T-helper 1 cell treated with Interleukin-12 subunit alpha and Interleukin-12 subunit beta and Interleukin-4 antibody, amounts not matched to agents 30 μg/mL and 1 μg/mL, for 36 hours (primary cell): ENCODE measurements at regions not wholly inside any gene's neighbourhood (a gene's known extent, or its start where the extent isn't known, plus 50 kb on each side); places are given as distances from the start of the nearest gene placed in this dataset.

ENCODE experiments used
- H3K27ac Mint-ChIP-seq: one replicate; pipeline ENCODE4 v1.8.0; 2021; ENCODE audit warnings: mild to moderate bottlenecking, mixed read lengths
- H3K27me3 Mint-ChIP-seq: one replicate; pipeline ENCODE4 v1.8.0; 2021; ENCODE audit warnings: low read depth, mixed read lengths
- H3K36me3 Mint-ChIP-seq: one replicate; pipeline ENCODE4 v1.8.0; 2021; ENCODE audit warnings: low read depth, mixed read lengths
- H3K4me1 Mint-ChIP-seq: one replicate; pipeline ENCODE4 v1.8.0; 2021; ENCODE audit warnings: low read depth, mixed read lengths
- H3K4me3 Mint-ChIP-seq: one replicate; pipeline ENCODE4 v1.8.0; 2021; ENCODE audit warnings: mild to moderate bottlenecking, moderate library complexity, mixed read lengths
- H3K9me3 Mint-ChIP-seq: one replicate; pipeline ENCODE4 v1.8.0; 2021; ENCODE audit warnings: mixed read lengths

DNA sequence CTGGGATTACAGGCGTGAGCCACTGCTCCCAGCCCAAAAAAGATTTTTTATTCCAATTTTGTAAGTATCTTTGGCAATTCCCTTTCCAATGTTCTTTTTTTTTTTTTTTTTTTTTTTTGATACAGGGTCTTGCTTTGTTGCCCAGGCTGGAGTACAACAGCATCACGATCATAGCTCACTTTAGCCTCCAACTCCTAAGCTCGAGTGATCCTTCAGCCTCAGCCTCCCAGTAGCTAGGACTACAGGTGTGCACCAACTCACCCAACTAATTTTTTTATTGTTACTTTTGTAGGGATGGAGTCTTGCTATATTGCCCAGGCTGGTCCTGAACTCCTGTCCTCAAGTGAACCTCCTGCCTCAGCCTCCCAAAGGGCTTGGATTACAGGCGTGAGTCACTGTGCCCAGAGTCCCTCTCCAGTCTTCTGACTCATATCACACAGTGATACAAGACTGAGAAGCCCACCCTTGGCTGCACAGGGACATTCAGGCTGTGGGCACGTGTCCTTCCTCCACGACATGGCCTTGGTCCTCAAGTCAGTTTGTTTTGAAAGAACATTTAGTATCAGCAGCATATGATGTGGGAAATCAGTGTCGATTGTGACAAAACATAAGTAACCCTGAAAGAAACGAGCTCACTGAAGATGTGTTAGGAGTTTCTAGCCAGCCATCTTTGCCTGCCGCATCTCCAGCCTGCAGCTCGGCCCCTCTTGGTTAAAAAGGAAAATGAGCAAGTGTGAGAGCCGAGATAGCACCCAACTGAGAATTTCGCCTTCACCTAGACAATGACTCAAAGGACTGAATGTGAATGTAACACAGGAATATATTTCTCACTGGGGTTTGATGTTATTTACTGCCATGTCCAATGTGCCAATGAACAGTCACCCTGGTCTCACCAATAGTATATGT is 175.5 kb downstream of the MN1 start:
- H3K4me1 Mint-ChIP-seq: no peaks in the 10 kb centered on the region
- H3K27me3 Mint-ChIP-seq: no peaks in the 10 kb centered on the region
- no peaks in the 10 kb centered on the region for H3K9me3 Mint-ChIP-seq
- no peaks in the 10 kb centered on the region for H3K36me3 Mint-ChIP-seq
- H3K4me3 Mint-ChIP-seq: no peak overlapping the region
- H3K27ac Mint-ChIP-seq: no peak overlapping the region

DNA sequence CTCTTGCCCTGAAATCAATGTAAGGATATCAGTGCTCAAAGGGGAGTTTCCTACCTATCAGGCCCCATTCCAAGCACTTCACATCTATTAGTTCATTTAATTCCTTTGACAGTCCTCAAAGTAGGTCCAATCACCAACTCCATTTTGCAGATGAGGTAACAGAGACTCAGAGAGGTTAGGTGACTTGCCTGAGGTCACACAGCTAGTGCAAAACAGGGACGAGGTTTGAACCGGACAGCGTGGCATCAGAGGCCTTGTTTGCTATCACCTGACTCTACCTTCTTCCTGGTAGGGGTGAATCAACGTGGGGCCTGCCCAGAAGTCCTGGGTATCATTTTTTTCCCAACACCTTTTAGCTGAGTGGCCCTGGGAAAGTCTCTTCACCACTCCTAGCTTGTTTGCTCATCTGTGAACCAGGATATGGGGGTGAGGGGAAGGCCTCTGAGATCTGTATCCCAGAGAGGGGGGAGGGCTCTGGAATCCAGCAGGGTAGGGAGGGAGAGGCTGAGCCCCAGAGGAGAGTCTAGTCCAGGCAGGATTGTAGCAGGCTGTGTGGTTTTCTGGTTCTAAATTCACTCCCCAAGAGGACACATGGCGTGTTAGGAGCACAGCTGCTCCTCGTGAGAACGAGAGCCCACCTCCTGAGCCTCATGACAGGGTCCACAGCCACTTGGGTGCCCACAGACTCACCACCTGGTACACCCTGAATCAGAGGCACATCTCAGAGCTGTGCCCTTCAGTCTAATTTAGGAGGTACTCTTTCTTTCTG is 174.7 kb downstream of the MN1 start:
- no peak overlapping the region for H3K4me3 Mint-ChIP-seq
- H3K27ac Mint-ChIP-seq: no peak overlapping the region
- H3K36me3 Mint-ChIP-seq: no peaks in the 10 kb centered on the region
- H3K27me3 Mint-ChIP-seq: no peaks in the 10 kb centered on the region
- H3K9me3 Mint-ChIP-seq: no peaks in the 10 kb centered on the region
- no peaks in the 10 kb centered on the region for H3K4me1 Mint-ChIP-seq

DNA sequence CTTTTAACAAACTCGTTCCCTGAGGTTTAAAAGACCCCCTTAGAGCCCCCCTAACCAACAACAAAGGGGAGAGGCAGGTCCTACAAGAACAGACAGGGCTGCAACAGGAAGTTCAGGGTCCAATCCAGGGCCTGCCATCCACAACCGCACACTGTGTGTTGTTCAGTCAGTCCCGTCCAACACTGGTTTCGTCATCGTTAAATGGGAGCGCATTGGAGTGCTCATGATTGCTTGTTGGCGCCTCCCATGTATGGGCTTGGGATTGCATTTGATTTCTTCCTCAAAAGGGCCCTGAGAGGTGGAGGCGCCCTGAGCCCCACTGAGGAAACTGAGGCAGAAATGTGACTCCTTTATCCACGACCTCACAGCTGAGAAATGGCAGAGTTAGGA is 174.1 kb downstream of the MN1 start:
- H3K36me3 Mint-ChIP-seq: no peaks in the 10 kb centered on the region
- H3K27me3 Mint-ChIP-seq: no peaks in the 10 kb centered on the region
- H3K27ac Mint-ChIP-seq: no peak overlapping the region
- H3K4me3 Mint-ChIP-seq: no peak overlapping the region
- H3K9me3 Mint-ChIP-seq: no peaks in the 10 kb centered on the region
- no peaks in the 10 kb centered on the region for H3K4me1 Mint-ChIP-seq

DNA sequence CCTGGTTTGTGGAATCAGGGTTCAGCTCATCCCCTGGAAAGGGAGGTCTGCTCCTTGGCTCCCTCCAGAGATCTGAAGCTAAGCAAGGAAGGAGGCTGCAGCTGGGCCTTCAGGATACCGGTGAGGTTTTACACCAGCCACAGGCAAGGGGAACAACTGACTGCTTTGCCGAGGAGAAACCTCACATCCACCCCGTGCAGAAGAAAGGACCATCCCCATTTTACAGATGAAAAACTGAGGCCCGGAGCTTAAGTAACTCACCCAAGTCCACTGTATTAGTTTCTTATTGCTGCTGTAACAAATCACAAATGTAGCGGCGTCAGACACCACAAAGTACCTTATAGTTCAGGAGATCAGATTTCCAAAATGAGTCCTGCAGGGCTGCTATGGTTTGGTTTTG is 173.7 kb downstream of the MN1 start:
- no peaks in the 10 kb centered on the region for H3K4me1 Mint-ChIP-seq
- no peaks in the 10 kb centered on the region for H3K27me3 Mint-ChIP-seq
- no peaks in the 10 kb centered on the region for H3K36me3 Mint-ChIP-seq
- no peak overlapping the region for H3K4me3 Mint-ChIP-seq
- H3K9me3 Mint-ChIP-seq: no peaks in the 10 kb centered on the region
- H3K27ac Mint-ChIP-seq: no peak overlapping the region

DNA sequence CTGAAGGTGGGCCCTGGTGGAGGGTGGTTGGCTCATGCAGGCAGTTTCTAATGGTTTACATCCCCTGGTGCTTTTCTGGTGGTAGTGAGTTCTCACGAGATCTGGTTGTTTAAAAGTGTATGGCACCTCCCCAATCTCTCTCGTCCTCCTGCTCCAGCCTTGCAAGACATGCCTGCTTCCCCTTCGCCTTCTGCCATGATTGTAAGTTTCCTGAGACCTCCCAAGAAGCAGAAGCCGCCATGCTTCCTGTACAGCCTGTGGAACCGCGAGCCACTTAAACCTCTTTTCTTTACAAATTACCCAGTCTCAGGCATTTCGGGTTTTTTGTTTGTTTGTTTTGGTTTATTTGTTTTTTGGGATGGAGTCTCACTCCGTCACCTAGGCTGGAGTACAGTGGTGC is 173.2 kb downstream of the MN1 start:
- Mint-ChIP-seq H3K27ac (no peak overlapping the region), H3K36me3 (no peaks in the 10 kb centered on the region), H3K9me3 (no peaks in the 10 kb centered on the region), H3K4me1 (no peaks in the 10 kb centered on the region), H3K4me3 (no peak overlapping the region), H3K27me3 (no peaks in the 10 kb centered on the region)

DNA sequence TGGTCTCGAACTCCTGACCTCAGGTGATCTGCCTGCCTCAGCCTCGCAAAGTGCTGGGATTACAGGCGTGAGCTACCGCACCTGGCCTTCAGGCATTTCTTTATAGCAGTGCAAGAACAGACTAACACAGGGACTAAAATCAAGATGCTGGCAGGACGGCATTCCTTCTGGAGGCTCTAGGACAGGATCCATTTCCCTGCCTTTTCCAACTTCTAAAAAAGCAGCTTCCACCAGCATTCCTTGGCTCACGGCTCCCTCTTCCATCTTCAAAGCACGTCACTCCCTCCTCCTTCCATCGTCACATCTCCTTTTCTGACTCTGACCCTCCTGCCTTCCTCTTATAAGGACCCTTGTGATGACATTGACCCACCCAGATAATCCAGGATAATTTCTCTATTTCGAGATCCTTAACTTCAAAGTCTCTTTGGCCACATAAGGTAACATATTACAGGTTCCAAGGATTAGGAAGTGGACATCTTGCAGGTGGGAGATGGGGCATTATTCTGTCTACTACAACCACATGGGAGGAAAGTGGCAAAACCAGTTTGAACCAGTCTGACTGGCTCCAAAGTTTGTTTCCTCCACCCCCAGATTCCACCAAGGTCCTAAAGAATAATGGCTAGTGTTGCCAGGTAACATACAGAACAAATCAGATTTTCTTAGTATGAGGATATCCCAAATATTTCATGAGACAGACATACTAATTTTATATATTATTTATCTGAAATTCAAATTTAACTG is 172.5 kb downstream of the MN1 start:
- no peaks in the 10 kb centered on the region for H3K9me3 Mint-ChIP-seq
- H3K36me3 Mint-ChIP-seq: no peaks in the 10 kb centered on the region
- H3K27me3 Mint-ChIP-seq: no peaks in the 10 kb centered on the region
- H3K4me1 Mint-ChIP-seq: no peaks in the 10 kb centered on the region
- H3K27ac Mint-ChIP-seq: no peak overlapping the region
- no peak overlapping the region for H3K4me3 Mint-ChIP-seq

DNA sequence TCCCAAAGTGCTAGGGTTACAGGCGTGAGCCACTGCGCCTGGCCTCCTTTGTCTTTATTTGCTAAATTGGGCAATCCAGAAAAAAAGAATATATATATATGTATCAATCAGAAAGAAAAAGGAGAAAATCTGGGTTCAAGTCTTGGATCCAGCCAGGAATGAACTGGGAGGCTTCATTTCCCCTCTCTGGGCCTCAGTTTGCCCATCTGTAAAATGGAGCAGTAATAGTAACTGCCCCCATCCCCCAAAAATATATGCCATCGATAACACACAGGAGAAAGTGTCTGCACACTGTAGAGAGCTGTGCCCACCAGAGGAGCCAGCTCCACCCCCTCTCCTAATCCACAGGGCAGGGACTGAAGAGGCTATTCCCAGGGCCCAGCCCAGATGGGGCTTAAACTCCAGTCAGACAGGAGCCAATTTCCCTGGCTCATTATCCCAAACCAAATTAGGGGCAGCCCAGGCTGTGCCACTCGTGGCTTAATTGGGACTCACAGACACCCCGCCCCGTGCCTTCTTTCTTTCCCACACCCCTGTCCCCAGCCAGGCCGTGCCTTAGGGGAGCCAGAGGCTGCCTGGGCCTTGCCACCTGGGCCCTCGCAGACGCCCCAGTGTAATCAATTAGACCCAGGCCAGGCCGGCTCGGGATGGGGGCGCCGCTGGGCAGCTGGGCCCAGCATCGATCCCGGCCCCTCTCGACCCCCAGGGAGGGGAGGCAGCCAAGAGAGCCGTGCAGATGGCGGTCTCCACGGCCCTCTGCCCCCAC is 171.5 kb downstream of the MN1 start:
- Mint-ChIP-seq H3K27me3 (no peaks in the 10 kb centered on the region), H3K4me1 (no peaks in the 10 kb centered on the region), H3K27ac (no peak overlapping the region), H3K36me3 (no peaks in the 10 kb centered on the region), H3K4me3 (no peak overlapping the region), H3K9me3 (no peaks in the 10 kb centered on the region)

DNA sequence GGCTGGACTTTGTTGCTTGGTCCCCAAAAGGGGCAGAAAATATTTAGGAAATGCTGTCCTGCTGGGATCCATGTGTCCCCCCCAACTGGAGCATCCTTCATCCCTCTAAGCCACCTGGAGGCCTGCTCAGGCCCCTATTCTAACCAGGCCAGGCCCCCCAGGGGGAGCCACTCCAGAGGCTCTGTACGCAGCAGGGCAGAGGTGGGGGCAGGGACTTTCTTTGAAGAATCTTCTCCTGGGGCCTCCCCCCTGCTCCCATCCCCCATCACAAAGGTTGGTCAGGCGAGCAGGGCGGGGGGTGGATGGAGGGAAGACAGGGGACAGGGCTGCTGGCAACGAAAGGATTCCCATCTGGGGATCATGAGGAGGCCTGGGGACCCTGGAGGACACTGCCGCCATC is 170.8 kb downstream of the MN1 start:
- H3K27ac Mint-ChIP-seq: no peak overlapping the region

DNA sequence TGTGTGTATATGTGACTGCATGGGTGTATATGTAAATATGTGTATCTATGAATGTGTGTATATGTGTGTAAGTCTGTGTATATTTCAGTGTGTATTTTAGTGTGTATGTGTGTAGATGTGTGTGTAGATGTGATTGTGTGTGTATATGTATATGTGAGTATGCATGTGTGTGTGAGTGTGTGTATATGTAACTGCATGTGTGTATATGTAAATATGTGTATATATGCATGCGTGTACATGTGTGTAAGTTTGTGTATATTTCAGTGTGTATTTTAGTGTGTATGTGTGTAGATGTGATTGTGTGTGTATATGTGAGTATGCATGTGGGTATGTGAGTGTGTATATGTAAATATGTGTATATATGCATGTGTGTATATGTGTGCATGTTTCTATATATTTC is 169.9 kb downstream of the MN1 start:
- no peaks in the 10 kb centered on the region for H3K9me3 Mint-ChIP-seq
- no peak overlapping the region for H3K27ac Mint-ChIP-seq

More for the DNA sequence above, 170.8 kb downstream of the MN1 start:
- Mint-ChIP-seq H3K36me3 (no peaks in the 10 kb centered on the region), H3K4me3 (no peak overlapping the region), H3K9me3 (no peaks in the 10 kb centered on the region), H3K4me1 (no peaks in the 10 kb centered on the region), H3K27me3 (no peaks in the 10 kb centered on the region)

DNA sequence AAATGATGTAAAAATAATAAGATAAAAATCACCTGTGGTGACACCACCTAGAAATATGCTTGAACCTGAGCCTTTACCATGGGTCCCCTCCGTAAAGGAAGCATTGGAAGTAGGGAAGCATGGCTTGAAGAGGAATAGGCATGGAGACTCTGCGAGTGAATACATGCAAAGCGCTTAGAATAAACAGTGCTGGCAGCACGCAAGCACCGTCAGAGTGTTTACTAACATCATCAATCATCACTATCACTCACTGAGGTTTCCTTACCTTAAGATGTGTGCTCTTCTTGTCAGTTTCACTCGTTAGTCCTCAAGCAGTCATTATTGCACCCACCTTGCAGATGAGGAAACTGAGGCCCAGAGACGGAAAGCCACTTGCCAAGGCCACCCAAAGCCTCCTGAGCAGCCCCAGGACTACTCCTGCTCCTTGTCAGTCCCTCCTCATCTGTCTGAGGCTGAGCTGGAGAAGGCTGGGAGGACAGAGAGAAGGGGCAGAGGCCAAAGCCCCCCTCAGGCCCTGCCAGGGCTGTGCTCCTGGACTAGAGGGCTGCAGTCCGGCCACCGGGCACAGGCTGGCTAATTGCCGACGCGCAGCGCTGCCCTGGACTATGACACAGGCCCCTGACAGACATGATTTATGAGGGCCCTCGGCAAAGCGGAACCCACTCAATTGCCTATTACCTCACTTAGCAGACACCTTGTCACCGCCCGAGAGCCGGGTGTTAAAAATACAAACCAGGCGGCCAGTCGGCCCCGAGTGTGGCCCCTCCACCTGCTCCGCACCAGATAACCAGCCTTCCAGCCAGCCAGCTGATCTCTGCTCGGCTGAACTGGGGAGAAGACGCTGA is 168.9 kb downstream of the MN1 start:
- Mint-ChIP-seq H3K36me3 (no peaks in the 10 kb centered on the region), H3K27me3 (no peaks in the 10 kb centered on the region), H3K27ac (no peak overlapping the region), H3K9me3 (no peaks in the 10 kb centered on the region), H3K4me1 (no peaks in the 10 kb centered on the region), H3K4me3 (no peak overlapping the region)

More for the DNA sequence above, 169.9 kb downstream of the MN1 start:
- H3K36me3 Mint-ChIP-seq: no peaks in the 10 kb centered on the region
- no peak overlapping the region for H3K4me3 Mint-ChIP-seq
- H3K27me3 Mint-ChIP-seq: no peaks in the 10 kb centered on the region
- H3K4me1 Mint-ChIP-seq: no peaks in the 10 kb centered on the region

DNA sequence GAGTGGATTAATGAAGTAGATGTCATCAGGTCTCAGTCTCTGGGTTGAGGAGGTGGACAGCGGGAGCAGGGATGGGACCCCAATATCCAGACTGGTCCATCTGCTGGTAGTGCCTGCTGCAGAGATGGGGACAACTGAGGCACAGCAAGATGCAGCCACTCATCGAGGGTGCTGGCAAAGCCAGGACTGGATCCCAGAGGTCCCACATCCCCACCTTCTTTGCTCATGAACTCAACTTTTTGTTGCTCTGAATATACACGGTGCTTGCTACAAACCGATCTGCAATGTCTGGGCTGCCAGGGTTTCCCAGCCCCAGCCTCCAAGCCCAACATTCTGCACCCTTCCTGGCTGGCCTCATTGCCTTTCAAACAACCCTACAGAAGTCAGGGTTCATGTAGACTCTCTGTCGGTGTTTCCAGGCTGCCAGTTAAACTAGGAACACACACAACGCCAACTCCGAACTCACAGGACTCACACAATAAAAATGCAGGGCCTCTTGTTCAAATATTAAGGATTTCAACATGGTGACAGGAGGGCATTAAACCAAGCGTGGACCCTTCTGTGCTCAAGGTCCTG is 168.2 kb downstream of the MN1 start:
- Mint-ChIP-seq H3K36me3 (no peaks in the 10 kb centered on the region), H3K4me3 (no peak overlapping the region), H3K27me3 (no peaks in the 10 kb centered on the region), H3K4me1 (no peaks in the 10 kb centered on the region), H3K27ac (no peak overlapping the region), H3K9me3 (no peaks in the 10 kb centered on the region)

DNA sequence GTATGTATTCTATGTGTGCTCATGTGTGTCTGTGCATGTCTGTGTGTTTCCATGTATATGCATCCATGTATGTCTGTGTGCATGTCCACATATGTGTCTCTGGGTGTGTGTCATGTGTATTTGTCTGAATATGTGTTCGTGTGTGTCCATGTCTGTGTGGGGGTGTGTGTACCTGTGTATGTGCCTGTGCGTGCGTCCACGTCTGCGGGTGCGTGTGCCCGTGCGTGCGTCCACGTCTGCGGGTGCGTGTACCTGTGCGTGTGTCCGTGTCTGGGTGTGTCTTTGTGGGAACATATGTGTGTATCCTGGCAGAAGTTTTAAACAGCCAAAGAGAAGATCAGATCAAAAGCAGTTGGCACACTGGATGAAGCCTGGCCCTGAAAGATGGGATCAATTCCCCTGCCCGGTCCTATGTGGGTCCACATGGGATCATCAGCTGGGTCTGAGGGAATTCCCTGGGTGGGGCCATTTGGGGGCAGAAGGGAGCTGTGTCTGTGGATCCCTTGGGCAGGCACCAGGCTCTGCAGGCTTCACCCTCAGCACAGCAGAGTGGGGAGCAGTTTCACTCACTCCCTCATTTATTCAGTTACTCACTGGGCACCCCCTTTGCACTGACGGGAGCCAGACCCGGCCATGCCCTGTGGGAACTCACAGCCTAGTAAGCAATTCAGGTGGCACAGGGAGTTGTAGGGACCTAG is 167.4 kb downstream of the MN1 start:
- Mint-ChIP-seq H3K4me3 (no peak overlapping the region), H3K27ac (no peak overlapping the region), H3K9me3 (no peaks in the 10 kb centered on the region), H3K36me3 (no peaks in the 10 kb centered on the region), H3K4me1 (no peaks in the 10 kb centered on the region), H3K27me3 (no peaks in the 10 kb centered on the region)

DNA sequence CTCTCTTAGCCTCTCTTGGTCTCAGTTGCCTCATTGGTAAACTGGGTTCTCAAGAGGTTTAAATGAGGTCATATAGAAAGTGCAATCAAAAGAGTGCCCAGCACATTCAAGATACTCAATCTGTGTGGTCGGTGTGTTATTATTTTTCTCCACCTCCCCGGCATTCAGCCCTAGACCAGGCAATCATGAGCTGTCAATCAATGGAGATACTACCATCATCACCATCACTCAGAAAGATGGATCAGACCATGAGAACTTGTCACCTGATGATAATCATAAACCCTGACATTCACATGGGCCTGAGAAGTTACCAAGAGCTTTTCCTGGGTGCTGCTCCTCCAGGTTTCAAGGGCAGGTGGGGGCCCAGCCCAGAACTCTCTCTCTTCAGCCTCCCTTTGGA is 166.1 kb downstream of the MN1 start:
- Mint-ChIP-seq H3K36me3 (no peaks in the 10 kb centered on the region), H3K27me3 (no peaks in the 10 kb centered on the region), H3K27ac (no peak overlapping the region), H3K4me3 (no peak overlapping the region), H3K9me3 (no peaks in the 10 kb centered on the region), H3K4me1 (no peaks in the 10 kb centered on the region)
